Heart left ventricle (tissue), 13 donors: ENCODE measurements at regions not wholly inside any gene's neighbourhood (a gene's known extent, or its start where the extent isn't known, plus 50 kb on each side); places are given as distances from the start of the nearest gene placed in this dataset.

ENCODE experiments used
- CTCF ChIP-seq, 12 donors: fragments of 200-600 bp; sonication (generic) in 4 of 12; IDR thresholded peaks; one replicate each; pipeline versions ENCODE4 v1.5.0 to v1.8.0; 2018 to 2022; ENCODE audit warnings: antibody characterized with exemption in 12 of 12, mild to moderate bottlenecking in 5 of 12
- POLR2A ChIP-seq, 2 donors: fragments of 450-650 bp; IDR thresholded peaks; one replicate each; pipeline ENCODE4 v1.6.1; 2017; ENCODE audit warnings: antibody characterized with exemption in 2 of 2, mild to moderate bottlenecking in 2 of 2, moderate library complexity in 2 of 2
- donor health status: ischemic (EF 13 %, LVEDD 7.1; RV severe dilation, severe dysfunction).
- donor health status: DM: no; HTN: yes; CAD: no.
- donor health status: DM: no; HTN: no; CAD: no.
- donor health status: ischemic (EF 25% LVEDD 6.9; RV normal size, moderate dysfunction).
- donor health status: ischemic (EF 25% LVEDD 5.7; RV mildly dilated, moderate dysfunction).
- donor health status: ischemic (EF 35%, LVEDD 5.7; RV mildly dilated, moderate dysfunction).
- donor health status: nonischemic (EF 11% LVEDD 7.7; RV severe dilation, severe dysfunction).
- donor health status: DM: yes; HTN: yes; CAD: no.
- donor health status: PGD.
- donor health status: ischemic (EF 29% LVEDD 5.4; RV normal size, mild dysfunction).
- donor health status: nonischemic (EF 23%, LVEDD 6.1; RV moderate dilation, normal function).

DNA sequence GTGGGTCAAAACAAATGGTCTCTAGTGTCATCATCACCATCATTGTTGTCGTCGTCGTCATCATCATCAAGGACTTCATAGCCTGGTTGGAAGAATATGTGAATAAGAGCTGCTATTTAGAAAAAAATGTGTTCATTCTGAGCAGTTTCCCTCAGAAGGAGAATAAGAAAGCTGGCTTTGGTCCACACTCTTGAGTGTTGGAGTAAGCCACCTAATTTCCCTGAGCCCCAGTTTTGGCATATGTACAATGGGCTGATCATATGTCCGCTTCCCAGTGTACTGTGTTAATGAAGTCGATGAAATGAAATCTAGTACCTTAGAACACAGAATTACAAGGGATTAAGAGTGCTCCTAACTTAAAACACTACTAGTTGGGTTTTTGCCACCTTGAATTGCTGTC is 545.5 kb downstream of the CCDC171 start:
- TF ChIP-seq CTCF (IDR thresholded peaks at IDR 0.05) (no peak), POLR2A (IDR thresholded peaks at IDR 0.05) (no peak)
